ENCODE measurements at regions not wholly inside any gene's neighbourhood (a gene's known extent, or its start where the extent isn't known, plus 50 kb on each side); places are given as distances from the start of the nearest gene placed in this dataset.
A peak's percentile ranks its signal among the peaks of the same experiment; 100 is the strongest.
"Not testable (repeated sequence)": the region's sequence is repeated elsewhere in the genome, so short reads cannot be mapped to it uniquely, and the experiment has no call there.

- no peaks in the 10 kb centered on the region for H3K9me3 Mint-ChIP-seq (ENCODE audit: insufficient read depth)
- H3K4me3 Mint-ChIP-seq: no peak overlapping the region
- peaks cover 31% of the 10 kb centered on the region for H3K4me1 Mint-ChIP-seq (ENCODE audit: low read depth)
- ChIA-PET CTCF (interaction anchor here (0.7 kb wide), 1 partner anchor 10 kb away, joined by 3 read pairs; no protein-coding TSS in a partner anchor), POLR2A (no interaction called here)
- H3K27ac Mint-ChIP-seq: no peak overlapping the region
- H3K27me3 Mint-ChIP-seq (ENCODE audit: low read depth): peaks cover 13% of the 10 kb centered on the region
- DNase-seq (no peak), ATAC-seq (no peak)
- no peaks in the 10 kb centered on the region for H3K36me3 Mint-ChIP-seq (ENCODE audit: low read depth)
These were observed 235.9 kb downstream of the LY86 start for GRCh38 chr6:6824381-6824780.

- no peak overlapping the region for H3K27ac Mint-ChIP-seq
- ATAC-seq (no peak), DNase-seq (no peak)
- H3K27me3 Mint-ChIP-seq (ENCODE audit: low read depth): peaks cover 15% of the 10 kb centered on the region
- H3K9me3 Mint-ChIP-seq (ENCODE audit: insufficient read depth): no peaks in the 10 kb centered on the region
- H3K4me3 Mint-ChIP-seq: no peak overlapping the region
- H3K36me3 Mint-ChIP-seq (ENCODE audit: low read depth): no peaks in the 10 kb centered on the region
- POLR2A ChIA-PET: interaction anchor here (0.6 kb wide), 1 partner anchor 9 kb away, joined by 3 read pairs; no protein-coding TSS in a partner anchor
- CTCF ChIA-PET: interaction anchor here (0.7 kb wide), 1 partner anchor 11 kb away, joined by 3 read pairs; no protein-coding TSS in a partner anchor
- peaks cover 31% of the 10 kb centered on the region for H3K4me1 Mint-ChIP-seq (ENCODE audit: low read depth)
These were observed 236.8 kb downstream of the LY86 start for GRCh38 chr6:6825193-6825784.

- H3K27ac Mint-ChIP-seq: peak overlapping the region; percentile 11
- CTCF ChIA-PET: interaction anchor here (1.0 kb wide), 1 partner anchor 150 kb away, joined by 3 read pairs; no protein-coding TSS in a partner anchor
- POLR2A ChIA-PET: interaction anchor here (0.8 kb wide), 1 partner anchor 1674 kb away, joined by 3 read pairs; no protein-coding TSS in a partner anchor
These were observed 237.8 kb downstream of the LY86 start for GRCh38 chr6:6826095-6826901.

GRCh38 chr6:6826961-6827360 lies 238.4 kb downstream of the LY86 start:
- no peak for ATAC-seq
- Mint-ChIP-seq H3K36me3 (ENCODE audit: low read depth) (no peaks in the 10 kb centered on the region), H3K27me3 (ENCODE audit: low read depth) (peaks cover 15% of the 10 kb centered on the region), H3K9me3 (ENCODE audit: insufficient read depth) (no peaks in the 10 kb centered on the region), H3K4me3 (no peak overlapping the region), H3K27ac (no peak overlapping the region), H3K4me1 (ENCODE audit: low read depth) (peaks cover 31% of the 10 kb centered on the region)
- ChIA-PET CTCF (interaction anchor here (1.0 kb wide), 1 partner anchor 151 kb away, joined by 3 read pairs; no protein-coding TSS in a partner anchor), POLR2A (interaction anchor here (0.8 kb wide), 1 partner anchor 1675 kb away, joined by 3 read pairs; no protein-coding TSS in a partner anchor)
- no peak for DNase-seq

More at GRCh38 chr6:6826095-6826901, 237.8 kb downstream of the LY86 start:
- Mint-ChIP-seq H3K9me3 (ENCODE audit: insufficient read depth) (no peaks in the 10 kb centered on the region), H3K4me1 (ENCODE audit: low read depth) (peaks cover 31% of the 10 kb centered on the region), H3K4me3 (no peak overlapping the region), H3K27me3 (ENCODE audit: low read depth) (peaks cover 15% of the 10 kb centered on the region), H3K36me3 (ENCODE audit: low read depth) (no peaks in the 10 kb centered on the region)
- DNase-seq: peak; percentile 51
- ATAC-seq: peak; percentile 79

- no peak for ATAC-seq
- no peaks in the 10 kb centered on the region for H3K9me3 Mint-ChIP-seq (ENCODE audit: insufficient read depth)
- no peaks in the 10 kb centered on the region for H3K36me3 Mint-ChIP-seq (ENCODE audit: low read depth)
- no peak for DNase-seq
- H3K27ac Mint-ChIP-seq: no peak overlapping the region
- CTCF ChIA-PET: no interaction called here
- H3K27me3 Mint-ChIP-seq (ENCODE audit: low read depth): peaks cover 23% of the 10 kb centered on the region
- peaks cover 23% of the 10 kb centered on the region for H3K4me1 Mint-ChIP-seq (ENCODE audit: low read depth)
- H3K4me3 Mint-ChIP-seq: no peak overlapping the region
- POLR2A ChIA-PET: no interaction called here
These were observed 241.6 kb downstream of the LY86 start for GRCh38 chr6:6829872-6830685.

- POLR2A ChIA-PET; H3K36me3 Mint-ChIP-seq (ENCODE audit: low read depth); H3K9me3 Mint-ChIP-seq (ENCODE audit: insufficient read depth); CTCF ChIA-PET; H3K27ac Mint-ChIP-seq; DNase-seq; H3K4me3 Mint-ChIP-seq; ATAC-seq: not testable (repeated sequence)
- peaks cover 17% of the 10 kb centered on the region for H3K4me1 Mint-ChIP-seq (ENCODE audit: low read depth)
- H3K27me3 Mint-ChIP-seq (ENCODE audit: low read depth): peaks cover 23% of the 10 kb centered on the region
These were observed 242.2 kb downstream of the LY86 start for GRCh38 chr6:6830686-6831063.

- DNase-seq: no peak
- ChIA-PET CTCF (no interaction called here), POLR2A (no interaction called here)
- ATAC-seq: no peak
- H3K36me3 Mint-ChIP-seq (ENCODE audit: low read depth): no peaks in the 10 kb centered on the region
- no peak overlapping the region for H3K27ac Mint-ChIP-seq
- no peak overlapping the region for H3K4me3 Mint-ChIP-seq
- H3K4me1 Mint-ChIP-seq (ENCODE audit: low read depth): peaks cover under 1% of the 10 kb centered on the region
- peaks cover 31% of the 10 kb centered on the region for H3K27me3 Mint-ChIP-seq (ENCODE audit: low read depth)
- no peaks in the 10 kb centered on the region for H3K9me3 Mint-ChIP-seq (ENCODE audit: insufficient read depth)
These were observed 243.9 kb downstream of the LY86 start for GRCh38 chr6:6832439-6832838.

GRCh38 chr6:6834356-6835222 lies 246.1 kb downstream of the LY86 start:
- Mint-ChIP-seq H3K27ac (no peak overlapping the region), H3K4me3 (no peak overlapping the region), H3K36me3 (ENCODE audit: low read depth) (no peaks in the 10 kb centered on the region), H3K27me3 (ENCODE audit: low read depth) (peaks cover 32% of the 10 kb centered on the region), H3K9me3 (ENCODE audit: insufficient read depth) (no peaks in the 10 kb centered on the region), H3K4me1 (ENCODE audit: low read depth) (no peaks in the 10 kb centered on the region)
- POLR2A ChIA-PET: no interaction called here
- no peak for DNase-seq
- CTCF ChIA-PET: no interaction called here
- ATAC-seq: no peak

GRCh38 chr6:6835223-6835503 lies 246.6 kb downstream of the LY86 start:
- ATAC-seq (no peak), DNase-seq (no peak)
- Mint-ChIP-seq H3K9me3 (ENCODE audit: insufficient read depth) (no peaks in the 10 kb centered on the region), H3K4me3 (no peak overlapping the region), H3K36me3 (ENCODE audit: low read depth) (no peaks in the 10 kb centered on the region), H3K27me3 (ENCODE audit: low read depth) (peaks cover 33% of the 10 kb centered on the region), H3K27ac (no peak overlapping the region), H3K4me1 (ENCODE audit: low read depth) (no peaks in the 10 kb centered on the region)
- ChIA-PET POLR2A (no interaction called here), CTCF (no interaction called here)

GRCh38 chr6:6836609-6837406 lies 248.3 kb downstream of the LY86 start:
- POLR2A ChIA-PET: interaction anchor here (0.7 kb wide), 1 partner anchor 173 kb away, joined by 4 read pairs; no protein-coding TSS in a partner anchor

More at GRCh38 chr6:6836609-6837406, 248.3 kb downstream of the LY86 start:
- ATAC-seq: no peak
- Mint-ChIP-seq H3K4me1 (ENCODE audit: low read depth) (no peaks in the 10 kb centered on the region), H3K4me3 (no peak overlapping the region), H3K36me3 (ENCODE audit: low read depth) (no peaks in the 10 kb centered on the region), H3K27me3 (ENCODE audit: low read depth) (peaks cover 40% of the 10 kb centered on the region), H3K9me3 (ENCODE audit: insufficient read depth) (no peaks in the 10 kb centered on the region), H3K27ac (no peak overlapping the region)
- no peak for DNase-seq
- CTCF ChIA-PET: no interaction called here

Data from activated CD8-positive, alpha-beta T cell treated with anti-CD3 and anti-CD28 coated beads, Interleukin-2, amount 10 ng/mL, durations not matched to agents 7 days and 5 days (primary cell).